GM15510 (cell line): ENCODE measurements at regions not wholly inside any gene's neighbourhood (a gene's known extent, or its start where the extent isn't known, plus 50 kb on each side); places are given as distances from the start of the nearest gene placed in this dataset.

Source experiments
- POLR2A ChIP-seq: IDR thresholded peaks from 3 replicates; pipeline ENCODE4 v1.6.1; 2011; ENCODE audit warnings: borderline replicate concordance; ENCODE audit not compliant: insufficient read length; ENCODE audit errors: extremely low read depth

DNA sequence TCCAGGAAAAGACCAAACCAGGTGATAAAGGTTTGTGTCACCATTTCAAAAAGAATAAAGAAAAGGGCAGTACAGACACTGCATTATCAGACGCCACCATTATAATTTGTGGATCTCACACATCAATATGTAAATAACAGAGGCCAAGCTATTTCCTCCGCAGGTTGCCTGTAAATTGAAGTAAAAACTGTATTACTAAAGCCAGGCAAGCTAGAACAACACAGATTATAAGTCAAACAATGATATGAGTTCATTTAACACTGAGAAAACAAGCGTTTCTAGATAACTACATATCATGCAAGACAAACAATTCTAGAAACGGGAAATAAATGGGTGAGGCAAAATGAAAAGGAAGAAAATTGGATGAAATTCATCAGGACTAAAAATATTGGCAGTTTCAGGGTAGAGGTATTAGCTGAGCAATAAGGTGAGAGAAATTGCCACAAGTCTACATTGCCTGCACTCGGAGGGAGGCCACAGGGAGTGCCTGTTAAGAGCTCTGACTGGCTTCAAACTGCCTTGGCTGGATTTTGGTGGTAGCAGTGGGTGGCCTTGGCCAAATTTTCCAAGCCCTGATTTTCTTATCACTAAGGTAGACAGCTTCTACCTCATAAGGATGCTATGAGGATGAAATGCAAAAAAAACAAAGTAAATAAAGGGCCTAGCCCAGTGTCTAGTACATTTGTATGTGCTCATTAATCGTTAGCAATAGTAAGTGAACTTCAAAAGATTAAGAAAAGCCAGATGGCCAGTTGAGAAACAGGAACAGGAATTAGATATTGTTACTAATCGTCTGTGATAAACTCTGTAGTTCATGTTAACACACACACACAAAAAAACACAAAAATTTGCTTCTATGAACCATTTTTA, 240.0 kb upstream of the NFE2L3 start:
- no peak for TF ChIP-seq POLR2A

DNA sequence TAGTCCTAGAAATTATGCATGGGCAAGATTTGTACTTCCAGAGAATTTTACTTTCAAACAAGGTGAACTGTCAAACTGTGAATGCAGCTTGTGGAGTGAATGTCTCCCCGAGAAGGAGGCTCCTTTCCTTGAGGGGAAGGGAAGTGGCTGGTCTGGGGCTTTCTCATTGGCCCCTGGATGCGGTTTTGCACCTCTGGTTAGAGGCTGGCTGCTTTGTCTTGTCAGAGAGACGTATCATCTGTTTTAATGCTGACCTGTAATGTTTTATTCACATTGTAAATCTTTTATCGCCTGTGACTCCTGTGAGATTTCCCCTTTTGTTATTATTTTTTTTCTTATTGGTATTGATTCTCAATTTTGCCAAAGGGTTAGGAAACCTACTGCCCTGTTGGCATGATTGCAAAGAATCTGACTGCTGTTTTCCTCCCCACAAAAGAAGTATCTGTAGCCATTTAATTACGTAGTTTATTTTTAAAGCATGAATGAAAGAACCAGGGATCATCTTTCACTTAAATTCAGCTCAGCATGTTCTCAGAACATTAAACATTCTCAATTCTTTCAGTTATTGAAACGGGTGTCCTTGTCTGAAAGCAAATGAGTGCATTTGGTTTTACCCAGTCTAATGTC, 238.3 kb upstream of the NFE2L3 start:
- no peak for TF ChIP-seq POLR2A

DNA sequence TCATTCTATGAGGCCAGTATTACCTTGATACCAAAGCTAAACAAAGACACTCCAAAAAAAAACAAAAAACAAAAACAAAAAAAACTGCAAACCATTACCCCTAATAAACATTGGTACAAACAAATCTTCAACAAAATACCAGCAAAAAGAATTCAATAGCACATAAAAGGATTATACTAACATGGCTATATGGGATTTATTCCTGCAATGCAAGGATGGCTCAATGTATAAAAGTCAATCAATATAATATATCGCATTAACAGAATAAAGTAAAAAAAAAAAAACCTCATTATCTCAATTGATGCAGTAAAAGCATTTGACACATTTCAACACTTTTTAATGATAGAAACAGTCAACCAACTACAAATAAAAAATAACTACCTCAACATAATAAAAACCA, 233.3 kb upstream of the NFE2L3 start:
- no peak for TF ChIP-seq POLR2A

DNA sequence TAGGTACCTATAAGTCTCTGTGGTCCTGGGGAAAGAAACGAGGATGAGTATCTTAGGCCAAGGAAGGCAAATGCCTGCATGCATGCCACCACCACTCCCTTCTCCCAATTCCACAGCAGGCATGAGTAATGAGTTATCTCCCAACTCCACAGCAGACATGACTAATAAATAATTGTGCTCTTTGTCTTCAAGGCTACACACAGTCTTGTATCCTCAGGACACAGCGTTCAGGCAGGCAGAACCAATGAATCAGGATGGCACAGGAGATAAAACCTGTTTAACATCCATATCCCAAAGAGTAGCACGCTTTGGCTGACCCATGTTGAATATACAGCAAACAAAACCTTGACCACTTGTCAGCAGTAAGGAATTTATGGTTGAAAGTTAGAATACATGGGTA, 229.7 kb upstream of the NFE2L3 start:
- TF ChIP-seq POLR2A: no peak

DNA sequence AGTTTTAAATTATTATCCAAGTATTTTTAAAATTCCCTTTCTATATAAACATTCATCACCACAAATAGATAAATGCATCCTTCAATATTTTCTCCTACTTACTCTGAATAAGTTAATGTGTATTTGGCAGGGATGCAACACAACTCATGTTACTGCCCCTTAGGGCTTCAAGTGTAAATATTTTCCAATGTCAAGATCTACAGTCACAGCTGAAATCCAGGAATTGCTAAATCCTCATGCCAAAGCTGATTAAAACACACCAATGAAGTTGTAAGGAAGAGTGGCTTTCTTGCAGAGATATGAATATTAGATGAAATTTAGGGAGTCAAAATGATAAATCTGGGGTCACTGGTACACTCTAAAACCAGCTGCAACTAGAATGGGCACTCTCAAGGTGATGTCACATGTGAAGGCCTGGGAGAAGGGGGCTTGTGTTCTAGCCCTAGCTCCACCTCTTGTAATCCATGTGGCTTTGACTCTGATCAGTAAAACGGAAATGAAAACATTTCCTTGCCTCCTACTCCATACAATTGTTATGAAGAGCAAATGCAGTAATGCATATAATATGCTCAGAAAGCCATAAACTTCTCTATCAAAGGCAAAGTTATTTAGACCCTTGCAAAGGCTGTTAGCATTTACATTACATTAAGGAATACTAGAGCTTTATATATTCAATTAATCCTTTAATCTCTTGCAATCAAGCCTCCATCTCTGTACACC, 228.1 kb upstream of the NFE2L3 start:
- no peak for TF ChIP-seq POLR2A

DNA sequence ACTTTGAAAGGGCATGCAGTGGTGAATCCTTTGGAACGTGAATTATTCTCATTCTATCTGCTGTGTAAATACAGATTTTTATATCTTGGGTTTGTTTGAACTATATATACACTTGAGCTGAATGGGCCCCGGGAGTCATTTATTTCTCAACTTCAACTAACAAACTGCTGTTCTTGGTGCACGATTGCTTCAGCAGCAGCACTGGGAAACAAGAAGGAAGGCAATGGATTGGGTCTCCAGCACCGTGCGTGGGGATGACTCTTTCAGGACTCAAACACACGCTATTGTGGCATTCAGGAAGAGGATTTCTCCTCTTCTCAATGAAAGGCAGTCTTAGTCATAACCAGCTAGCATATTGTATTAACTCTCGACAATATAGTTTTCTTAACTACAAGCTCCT, 226.0 kb upstream of the NFE2L3 start:
- TF ChIP-seq POLR2A: no peak

DNA sequence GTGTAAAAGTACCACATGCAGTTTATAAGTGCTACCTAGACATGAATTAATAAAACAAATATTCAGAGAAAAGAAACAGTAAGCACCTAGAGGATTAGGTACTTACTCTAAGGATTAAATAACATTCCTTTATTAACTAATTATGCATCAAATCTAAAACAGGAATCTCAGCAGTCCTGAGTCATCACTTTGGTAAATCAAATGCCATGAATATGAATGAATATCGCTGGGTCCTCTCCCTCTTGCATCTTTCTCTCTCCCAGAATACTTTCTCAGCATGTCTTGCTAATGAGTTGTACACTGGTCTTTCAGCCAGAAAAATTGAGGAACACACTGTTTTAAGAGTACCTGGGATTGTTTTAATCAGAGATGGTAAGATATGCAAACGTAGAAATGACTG, 225.5 kb upstream of the NFE2L3 start:
- TF ChIP-seq POLR2A: no peak

DNA sequence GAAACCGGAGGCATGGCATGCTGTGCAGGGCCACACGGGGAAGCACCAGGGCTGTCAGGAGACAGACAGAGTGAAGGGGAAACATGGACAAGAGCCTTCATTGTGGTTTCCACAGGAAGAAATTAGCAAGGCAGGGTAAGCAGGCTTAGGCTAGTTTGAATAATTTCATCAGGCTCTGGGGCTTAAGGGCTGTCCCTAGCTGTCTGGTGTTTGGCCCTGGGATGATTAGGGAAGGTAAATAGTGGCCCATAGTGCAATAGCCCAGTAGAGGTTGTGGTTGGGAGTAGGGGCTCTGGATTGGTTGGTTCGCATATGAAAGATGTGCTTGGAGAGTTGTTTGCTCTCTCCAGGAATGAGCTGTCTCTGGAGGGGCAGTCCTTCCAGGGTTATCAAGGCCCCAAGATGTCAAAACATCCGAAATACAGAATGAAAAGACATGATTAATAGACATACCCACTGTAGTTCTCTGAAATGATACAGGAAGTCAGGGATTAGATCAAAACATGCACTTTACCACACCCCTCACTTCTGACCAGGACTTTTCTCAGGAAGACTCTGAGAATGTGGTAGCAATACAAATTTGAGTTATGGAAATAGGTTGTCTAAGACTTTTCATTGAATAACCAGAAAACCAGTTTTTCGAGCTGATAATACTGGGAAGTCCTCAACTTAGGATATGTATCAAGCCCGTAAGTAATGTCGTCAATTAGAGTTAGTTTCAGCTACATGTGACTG, 224.9 kb upstream of the NFE2L3 start:
- TF ChIP-seq POLR2A: no peak

DNA sequence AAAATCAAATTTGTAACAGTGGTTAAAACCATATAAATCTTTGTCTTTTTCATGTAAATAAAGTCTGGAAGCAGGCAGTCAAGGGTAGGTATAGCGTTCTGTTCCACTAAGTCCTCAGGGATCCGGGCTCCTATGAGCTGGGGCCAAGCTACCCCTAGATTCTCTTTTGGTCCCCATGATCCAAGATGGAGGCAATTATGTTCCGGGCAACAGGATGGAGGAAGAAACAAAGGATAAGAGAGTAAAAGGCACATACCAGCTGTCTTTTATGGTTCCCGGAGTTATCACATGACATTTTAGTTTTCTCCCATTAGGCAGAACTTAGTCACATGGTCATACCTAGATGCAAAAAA, 224.4 kb upstream of the NFE2L3 start:
- no peak for TF ChIP-seq POLR2A

DNA sequence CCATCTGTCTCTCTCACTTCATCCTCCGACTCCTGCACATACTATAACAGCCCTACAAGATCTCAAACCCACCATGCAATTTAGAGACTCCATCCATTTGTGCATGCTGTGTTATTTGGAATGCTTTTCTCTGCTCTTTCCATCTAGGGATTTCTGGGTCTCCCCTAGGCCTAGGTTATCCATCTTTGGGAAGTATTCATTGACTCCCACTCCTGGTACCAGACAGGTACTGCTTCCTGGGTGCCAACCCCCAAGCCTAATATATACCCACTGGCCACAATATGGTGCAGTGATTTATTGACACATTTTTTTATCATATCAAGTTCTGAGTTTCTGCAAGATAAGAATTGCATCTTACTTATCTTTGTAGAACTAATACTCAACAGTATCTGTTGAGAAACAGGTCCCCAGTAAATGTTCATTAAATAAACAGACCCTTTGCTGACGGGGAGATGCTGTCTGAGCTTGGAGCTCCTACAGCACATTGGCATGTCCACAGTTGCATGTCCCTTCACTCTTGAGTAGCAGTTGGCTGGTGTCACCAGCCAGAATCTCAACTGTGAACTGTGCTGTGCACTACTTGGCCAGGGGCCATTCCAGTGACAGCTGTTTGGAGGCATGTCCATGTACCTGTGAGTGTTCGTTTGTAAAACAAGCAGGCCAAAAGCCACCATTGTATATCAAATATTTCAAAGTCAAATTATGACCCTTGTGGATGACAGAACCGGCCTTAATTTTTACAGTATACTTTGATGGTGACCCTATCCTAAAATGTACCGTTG, 223.3 kb upstream of the NFE2L3 start:
- no peak for TF ChIP-seq POLR2A

DNA sequence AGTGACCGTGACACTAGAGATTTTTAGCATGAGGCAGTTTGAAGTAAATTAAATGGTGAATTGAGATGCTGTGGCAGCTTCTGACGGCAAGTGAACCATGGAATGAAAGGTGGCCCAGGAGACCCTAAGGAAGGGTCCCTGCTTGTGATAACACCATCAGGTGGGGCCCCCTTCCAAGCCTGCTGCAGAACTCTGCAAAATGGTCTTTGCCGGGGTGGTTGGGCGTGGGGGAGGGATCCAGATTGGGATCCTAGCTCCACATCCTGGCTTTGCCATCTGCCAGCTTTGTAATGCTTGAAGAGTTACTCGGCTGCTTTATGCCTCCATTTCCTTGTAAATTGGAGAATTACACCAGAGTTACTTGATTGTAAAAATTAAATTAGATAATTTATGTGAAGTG, 222.6 kb upstream of the NFE2L3 start:
- TF ChIP-seq POLR2A: no peak

DNA sequence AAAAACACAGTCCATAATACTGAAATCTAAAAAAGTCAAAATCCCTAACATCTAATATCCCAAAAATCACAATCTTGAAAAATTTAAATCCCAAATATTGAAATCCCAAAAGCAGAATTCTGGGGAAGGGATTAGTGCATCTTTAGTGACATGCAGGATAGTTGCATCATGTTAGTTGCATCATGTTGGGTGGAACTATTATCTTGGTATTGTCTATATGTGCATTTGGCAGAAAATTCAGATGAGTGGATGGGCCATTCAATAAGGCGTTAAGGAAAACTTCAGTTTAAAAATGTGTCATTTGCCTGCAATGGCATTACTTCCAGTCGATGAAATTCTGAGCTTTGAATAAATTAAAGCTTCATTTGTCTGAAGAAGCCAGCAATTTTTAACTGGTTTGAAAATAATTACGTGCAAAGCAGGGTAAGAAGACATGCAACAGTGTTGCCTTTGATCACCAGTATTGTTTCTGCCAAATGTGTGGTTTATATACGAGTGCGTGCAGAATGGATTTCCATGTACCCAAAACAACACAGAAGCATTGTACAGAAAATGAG, 221.4 kb upstream of the NFE2L3 start:
- no peak for TF ChIP-seq POLR2A

DNA sequence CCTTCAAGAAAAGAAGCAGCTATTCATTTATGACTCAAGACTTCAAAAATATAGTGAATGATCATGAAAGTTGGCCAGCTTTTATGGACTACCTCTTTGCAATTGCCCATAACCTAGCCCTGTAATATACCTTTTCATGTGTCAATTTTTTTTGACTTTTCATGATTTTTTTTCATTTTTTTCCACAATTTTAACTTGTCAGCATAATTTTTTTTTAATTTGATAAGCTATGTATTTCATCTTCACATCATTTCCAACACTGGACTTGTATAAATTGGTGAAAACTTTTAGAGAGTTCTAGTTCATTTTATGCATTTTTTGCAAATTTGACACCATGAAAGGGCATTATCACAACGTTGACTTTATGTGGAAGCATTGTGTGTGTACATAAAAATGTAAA, 220.8 kb upstream of the NFE2L3 start:
- no peak for TF ChIP-seq POLR2A

DNA sequence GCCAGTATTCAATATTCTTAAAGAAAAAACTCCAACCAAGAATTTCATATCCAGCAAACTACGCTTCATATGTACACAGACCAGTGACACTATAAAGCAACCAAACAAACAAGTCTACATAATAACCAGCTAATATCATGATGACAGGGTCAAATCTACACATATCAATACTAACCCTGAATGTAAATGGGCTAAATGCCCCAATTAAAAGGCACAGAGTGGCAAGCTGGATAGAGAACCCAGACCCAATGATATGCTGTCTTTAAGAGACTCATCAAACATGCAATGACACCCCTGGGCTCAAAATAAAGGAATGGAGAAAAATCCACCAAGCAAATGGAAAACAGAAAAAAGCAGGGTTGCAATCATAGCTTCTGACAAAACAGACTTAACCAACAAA, 218.1 kb upstream of the NFE2L3 start:
- TF ChIP-seq POLR2A: no peak
